IMR-90 (cell line): ENCODE measurements at regions not wholly inside any gene's neighbourhood (a gene's known extent, or its start where the extent isn't known, plus 50 kb on each side); places are given as distances from the start of the nearest gene placed in this dataset.

Source experiments
- BHLHE40 ChIP-seq: fragments of 150-350 bp; IDR thresholded peaks from 2 replicates; pipeline ENCODE4 v1.6.1; 2016; ENCODE audit warnings: mild to moderate bottlenecking, low read depth, low read length
- CEBPB ChIP-seq: IDR thresholded peaks from 2 replicates; pipeline ENCODE4 v1.6.1; 2012; ENCODE audit warnings: low read depth, low read length, improper control_type of control experiment
- MAFK ChIP-seq: IDR thresholded peaks from 2 replicates; pipeline ENCODE4 v1.6.1; 2012; ENCODE audit warnings: low read depth, low read length, improper control_type of control experiment
- MXI1 ChIP-seq: IDR thresholded peaks from 2 replicates; pipeline ENCODE4 v1.6.1; 2012; ENCODE audit warnings: low read depth, mild to moderate bottlenecking, low read length, moderate library complexity, borderline replicate concordance
- POLR2A ChIP-seq: IDR thresholded peaks from 2 replicates; pipeline ENCODE4 v1.6.1; 2012; ENCODE audit warnings: mild to moderate bottlenecking, low read depth, low read length
- RAD21 ChIP-seq: IDR thresholded peaks from 2 replicates; pipeline ENCODE4 v1.6.1; 2012; ENCODE audit warnings: low read length, improper control_type of control experiment
- RFX5 ChIP-seq: IDR thresholded peaks from 2 replicates; pipeline ENCODE4 v1.8.0; 2012; ENCODE audit warnings: low read depth, mild to moderate bottlenecking, low read length, moderate library complexity
- TF ChIP-seq, protein P1 (sequence below): conservative IDR thresholded peaks from 2 replicates; pipeline ENCODE4 v1.5.1; 2012; ENCODE audit warnings: mild to moderate bottlenecking, low read depth, low read length, improper control_type of control experiment
- TF ChIP-seq, protein P2 (sequence below): fragments of 150-350 bp; IDR thresholded peaks from 2 replicates; pipeline ENCODE4 v1.6.1; 2017; ENCODE audit warnings: mild to moderate bottlenecking, antibody characterized with exemption, low read length, low read depth

DNA sequence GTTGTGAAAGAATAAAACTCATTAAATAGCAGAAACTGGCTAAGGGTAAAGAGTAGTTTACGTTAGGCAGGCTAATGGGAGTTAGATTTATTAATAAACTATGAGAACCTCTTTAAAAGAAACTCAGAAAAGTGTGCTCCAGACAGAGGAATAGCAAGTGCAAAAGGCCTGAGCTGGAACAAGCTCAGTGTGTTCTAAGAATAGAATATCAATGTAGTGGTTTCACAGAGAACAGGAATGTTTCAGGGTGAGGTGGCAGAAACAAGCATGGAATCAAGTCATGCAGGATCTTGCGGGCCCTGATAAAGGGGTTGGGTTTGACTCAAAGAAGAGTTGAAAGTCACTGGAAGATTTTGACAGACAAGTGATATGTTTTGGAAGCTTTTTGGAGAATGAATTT, 164.0 kb upstream of the HS3ST3A1 start:
- TF ChIP-seq POLR2A (no peak), BHLHE40 (no peak), CEBPB (no peak), MXI1 (no peak), RAD21 (no peak), MAFK (no peak), RFX5 (no peak)
- TF ChIP-seq, protein P1, sequence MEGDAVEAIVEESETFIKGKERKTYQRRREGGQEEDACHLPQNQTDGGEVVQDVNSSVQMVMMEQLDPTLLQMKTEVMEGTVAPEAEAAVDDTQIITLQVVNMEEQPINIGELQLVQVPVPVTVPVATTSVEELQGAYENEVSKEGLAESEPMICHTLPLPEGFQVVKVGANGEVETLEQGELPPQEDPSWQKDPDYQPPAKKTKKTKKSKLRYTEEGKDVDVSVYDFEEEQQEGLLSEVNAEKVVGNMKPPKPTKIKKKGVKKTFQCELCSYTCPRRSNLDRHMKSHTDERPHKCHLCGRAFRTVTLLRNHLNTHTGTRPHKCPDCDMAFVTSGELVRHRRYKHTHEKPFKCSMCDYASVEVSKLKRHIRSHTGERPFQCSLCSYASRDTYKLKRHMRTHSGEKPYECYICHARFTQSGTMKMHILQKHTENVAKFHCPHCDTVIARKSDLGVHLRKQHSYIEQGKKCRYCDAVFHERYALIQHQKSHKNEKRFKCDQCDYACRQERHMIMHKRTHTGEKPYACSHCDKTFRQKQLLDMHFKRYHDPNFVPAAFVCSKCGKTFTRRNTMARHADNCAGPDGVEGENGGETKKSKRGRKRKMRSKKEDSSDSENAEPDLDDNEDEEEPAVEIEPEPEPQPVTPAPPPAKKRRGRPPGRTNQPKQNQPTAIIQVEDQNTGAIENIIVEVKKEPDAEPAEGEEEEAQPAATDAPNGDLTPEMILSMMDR = no peak
- TF ChIP-seq, protein P2, sequence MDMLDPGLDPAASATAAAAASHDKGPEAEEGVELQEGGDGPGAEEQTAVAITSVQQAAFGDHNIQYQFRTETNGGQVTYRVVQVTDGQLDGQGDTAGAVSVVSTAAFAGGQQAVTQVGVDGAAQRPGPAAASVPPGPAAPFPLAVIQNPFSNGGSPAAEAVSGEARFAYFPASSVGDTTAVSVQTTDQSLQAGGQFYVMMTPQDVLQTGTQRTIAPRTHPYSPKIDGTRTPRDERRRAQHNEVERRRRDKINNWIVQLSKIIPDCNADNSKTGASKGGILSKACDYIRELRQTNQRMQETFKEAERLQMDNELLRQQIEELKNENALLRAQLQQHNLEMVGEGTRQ = no peak
